ENCODE measurements at regions not wholly inside any gene's neighbourhood (a gene's known extent, or its start where the extent isn't known, plus 50 kb on each side); places are given as distances from the start of the nearest gene placed in this dataset.

GRCh38 chr4:157808796-157809383 is 363.9 kb downstream of the GASK1B start:
- DNase-seq (ENCODE audit: low read depth, low spot score), result no peak
- H3K27ac ChIP-seq, result no peak overlapping the region

- no peak for DNase-seq (ENCODE audit: low read depth, low spot score)
- no peak overlapping the region for H3K27ac ChIP-seq
Observed at GRCh38 chr4:157806184-157806583, 366.6 kb downstream of the GASK1B start.

GRCh38 chr4:157804986-157805385 is 367.8 kb downstream of the GASK1B start:
- DNase-seq (ENCODE audit: low read depth, low spot score), result no peak
- no peak overlapping the region for H3K27ac ChIP-seq

- no peak overlapping the region for H3K27ac ChIP-seq
- no peak for DNase-seq (ENCODE audit: low read depth, low spot score)
Observed at GRCh38 chr4:157803845-157804521, 368.8 kb downstream of the GASK1B start.

- DNase-seq (ENCODE audit: low read depth, low spot score), result no peak
- H3K27ac ChIP-seq, result no peak overlapping the region
Observed at GRCh38 chr4:157803421-157803820, 369.4 kb downstream of the GASK1B start.

- no peak overlapping the region for H3K27ac ChIP-seq
- DNase-seq (ENCODE audit: low read depth, low spot score), result no peak
Observed at GRCh38 chr4:157795495-157795894, 377.3 kb downstream of the GASK1B start.

- no peak overlapping the region for H3K27ac ChIP-seq
- DNase-seq (ENCODE audit: low read depth, low spot score), result no peak
Observed at GRCh38 chr4:157792716-157793115, 380.1 kb downstream of the GASK1B start.

GRCh38 chr4:157791236-157791635 is 381.6 kb downstream of the GASK1B start:
- DNase-seq (ENCODE audit: low read depth, low spot score), result no peak
- H3K27ac ChIP-seq, result no peak overlapping the region

GRCh38 chr4:157787618-157788017 is 385.2 kb downstream of the GASK1B start:
- no peak for DNase-seq (ENCODE audit: low read depth, low spot score)
- no peak overlapping the region for H3K27ac ChIP-seq

- no peak for DNase-seq (ENCODE audit: low read depth, low spot score)
- no peak overlapping the region for H3K27ac ChIP-seq
Observed at GRCh38 chr4:157781361-157781760, 391.5 kb downstream of the GASK1B start.

GRCh38 chr4:157779081-157779480 is 393.7 kb downstream of the GASK1B start:
- H3K27ac ChIP-seq, result no peak overlapping the region
- no peak for DNase-seq (ENCODE audit: low read depth, low spot score)

GRCh38 chr4:157776930-157777528 is 395.8 kb downstream of the GASK1B start:
- no peak for DNase-seq (ENCODE audit: low read depth, low spot score)
- H3K27ac ChIP-seq, result no peak overlapping the region

GRCh38 chr4:157775971-157776370 is 396.9 kb downstream of the GASK1B start:
- DNase-seq (ENCODE audit: low read depth, low spot score), result no peak

GRCh38 chr4:157772907-157773306 is 399.9 kb downstream of the GASK1B start:
- no peak for DNase-seq (ENCODE audit: low read depth, low spot score)
- H3K27ac ChIP-seq, result no peak overlapping the region

More at GRCh38 chr4:157775971-157776370, 396.9 kb downstream of the GASK1B start:
- H3K27ac ChIP-seq, result no peak overlapping the region

GRCh38 chr4:157768419-157768818 is 404.4 kb downstream of the GASK1B start:
- DNase-seq (ENCODE audit: low read depth, low spot score), result no peak
- H3K27ac ChIP-seq, result no peak overlapping the region

GRCh38 chr4:157763490-157763889 is 409.3 kb downstream of the GASK1B start:
- DNase-seq (ENCODE audit: low read depth, low spot score), result no peak
- H3K27ac ChIP-seq, result no peak overlapping the region

GRCh38 chr4:157754410-157754809 is 418.4 kb downstream of the GASK1B start:
- no peak for DNase-seq (ENCODE audit: low read depth, low spot score)
- H3K27ac ChIP-seq, result no peak overlapping the region

- no peak overlapping the region for H3K27ac ChIP-seq
- DNase-seq (ENCODE audit: low read depth, low spot score), result no peak
Observed at GRCh38 chr4:157751631-157752030, 421.2 kb downstream of the GASK1B start.

GRCh38 chr4:157741642-157742041 is 431.2 kb downstream of the GASK1B start:
- no peak overlapping the region for H3K27ac ChIP-seq
- no peak for DNase-seq (ENCODE audit: low read depth, low spot score)

- H3K27ac ChIP-seq, result no peak overlapping the region
- no peak for DNase-seq (ENCODE audit: low read depth, low spot score)
Observed at GRCh38 chr4:157739242-157739641, 433.6 kb downstream of the GASK1B start.

GRCh38 chr4:157728215-157728614 is 444.6 kb downstream of the GASK1B start:
- H3K27ac ChIP-seq, result no peak overlapping the region
- no peak for DNase-seq (ENCODE audit: low read depth, low spot score)

GRCh38 chr4:157727163-157727562 is 445.7 kb downstream of the GASK1B start:
- no peak overlapping the region for H3K27ac ChIP-seq
- DNase-seq (ENCODE audit: low read depth, low spot score), result no peak
